ACC112 (cell line): ENCODE measurements at regions not wholly inside any gene's neighbourhood (a gene's known extent, or its start where the extent isn't known, plus 50 kb on each side); places are given as distances from the start of the nearest gene placed in this dataset.

Experiments
- H2AFZ ChIP-seq: fragments of 200-600 bp; sonication (generic); one replicate; pipeline ENCODE4 v1.6.0; 2017; ENCODE audit warnings: antibody characterized with exemption, low read length; ENCODE audit not compliant: unreplicated experiment
- H3K27ac ChIP-seq: fragments of 200-600 bp; sonication (generic); 2 replicates; pipeline ENCODE4 v1.5.1; 2014; ENCODE audit warnings: low read depth, mild to moderate bottlenecking, antibody characterized with exemption, low read length, moderate library complexity
- H3K27me3 ChIP-seq: fragments of 200-600 bp; sonication (generic); 2 replicates; pipeline ENCODE4 v1.6.1; 2014; ENCODE audit warnings: mild to moderate bottlenecking, antibody characterized with exemption, low read length, moderate library complexity, mixed read lengths; ENCODE audit not compliant: insufficient read depth
- H3K36me3 ChIP-seq: fragments of 200-600 bp; sonication (generic); 2 replicates; pipeline ENCODE4 v1.6.1; 2016; ENCODE audit warnings: mild to moderate bottlenecking, antibody characterized with exemption, low read length, moderate library complexity, mixed read lengths; ENCODE audit not compliant: insufficient read depth
- H3K4me1 ChIP-seq: fragments of 200-600 bp; sonication (generic); one replicate; pipeline ENCODE4 v1.6.1; 2016; ENCODE audit warnings: low read length, mixed read lengths; ENCODE audit not compliant: insufficient read depth, unreplicated experiment, control insufficient read depth
- H3K4me3 ChIP-seq: fragments of 200-600 bp; sonication (generic); 2 replicates; pipeline ENCODE4 v1.5.1; 2014; ENCODE audit warnings: mild to moderate bottlenecking, low read depth, low read length
- H3K79me2 ChIP-seq: fragments of 200-600 bp; sonication (generic); one replicate; pipeline ENCODE4 v1.6.0; 2016; ENCODE audit warnings: low read length; ENCODE audit not compliant: control insufficient read depth, unreplicated experiment, insufficient read depth

DNA sequence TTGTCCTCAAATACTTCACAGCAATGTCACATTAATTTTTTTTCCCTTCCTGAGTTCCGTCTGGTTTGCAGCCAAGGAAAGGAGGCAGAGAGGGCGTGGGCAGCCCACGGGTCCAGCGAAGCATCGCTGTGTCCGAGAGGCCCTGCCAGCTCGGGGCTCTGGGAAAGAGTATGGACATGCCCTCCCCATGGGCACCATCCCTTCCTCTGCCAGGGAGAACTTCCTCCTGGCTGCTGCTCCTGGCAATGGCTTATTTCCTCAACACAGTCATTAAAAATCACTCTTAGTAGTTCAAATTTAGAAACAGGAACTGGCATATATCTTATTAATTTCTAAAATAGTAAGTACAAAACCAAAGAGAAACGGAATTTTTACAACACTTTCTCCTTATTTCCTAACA lies 115.4 kb downstream of the RIPK4 start:
- no peak overlapping the region for H3K4me3 ChIP-seq
- H3K79me2 ChIP-seq, result no peaks in the 10 kb centered on the region
- H3K4me1 ChIP-seq, result peaks cover 52% of the 10 kb centered on the region
- H2AFZ ChIP-seq, result peak overlapping the region; percentile 0
- H3K27ac ChIP-seq, result peak overlapping the region; percentile 55
- no peaks in the 10 kb centered on the region for H3K36me3 ChIP-seq
- H3K27me3 ChIP-seq, result no peaks in the 10 kb centered on the region

DNA sequence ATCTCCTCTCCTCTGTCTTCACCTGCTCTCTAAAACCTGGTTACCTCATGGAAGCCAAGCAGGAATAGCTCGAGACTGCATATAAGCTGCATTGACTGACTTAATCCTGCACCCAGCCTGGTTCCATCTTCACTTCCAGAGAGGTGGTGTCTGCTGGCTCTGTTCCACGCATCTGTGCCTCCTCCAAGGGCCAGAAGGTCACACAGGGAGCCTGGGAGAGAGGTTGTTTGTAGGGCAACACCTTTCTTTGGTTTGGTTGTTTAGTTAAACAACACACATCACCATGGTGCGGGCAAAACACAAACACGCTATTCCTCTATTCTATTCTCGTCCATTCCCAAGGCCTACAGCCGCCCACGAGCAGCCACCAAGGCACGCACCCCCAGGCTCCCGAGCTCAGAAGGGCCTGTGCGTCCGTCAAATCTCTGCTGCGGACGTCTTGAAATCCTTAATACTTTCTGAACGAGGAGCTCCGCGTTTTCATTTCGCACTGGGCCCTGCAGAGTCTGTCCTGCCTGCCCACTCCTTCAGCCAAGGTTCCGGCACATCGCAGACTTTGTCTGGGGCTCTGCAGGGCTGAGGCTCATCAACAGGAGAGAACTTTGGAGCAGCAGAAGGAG lies 116.2 kb downstream of the RIPK4 start:
- no peaks in the 10 kb centered on the region for H3K79me2 ChIP-seq
- H2AFZ ChIP-seq, result no peak overlapping the region
- H3K4me3 ChIP-seq, result no peak overlapping the region
- no peaks in the 10 kb centered on the region for H3K36me3 ChIP-seq
- H3K27me3 ChIP-seq, result no peaks in the 10 kb centered on the region
- H3K27ac ChIP-seq, result no peak overlapping the region
- peaks cover 52% of the 10 kb centered on the region for H3K4me1 ChIP-seq

DNA sequence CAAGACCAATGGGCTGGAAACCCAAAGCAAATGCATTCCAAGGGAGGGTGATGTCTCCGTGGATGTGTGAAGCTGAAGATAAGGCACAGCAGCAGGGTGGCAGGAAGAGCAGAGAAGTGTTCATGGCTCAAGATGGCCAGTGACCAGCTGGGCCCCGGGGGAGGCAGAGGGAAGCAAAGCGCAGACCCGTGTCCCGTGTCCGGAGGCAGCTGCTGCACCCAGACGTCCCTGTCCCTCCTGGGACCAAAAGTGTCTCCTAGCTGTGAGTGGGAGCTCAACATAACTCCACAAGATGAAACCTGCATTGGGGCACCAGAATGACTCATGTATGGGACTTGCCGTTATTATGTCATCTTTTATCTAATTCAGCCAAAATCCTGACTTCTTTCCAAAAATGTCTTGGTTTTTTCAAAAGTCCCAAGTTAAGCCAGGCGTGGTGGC lies 118.2 kb downstream of the RIPK4 start:
- peaks cover 44% of the 10 kb centered on the region for H3K4me1 ChIP-seq
- no peaks in the 10 kb centered on the region for H3K79me2 ChIP-seq
- no peaks in the 10 kb centered on the region for H3K27me3 ChIP-seq
- H3K27ac ChIP-seq, result peak overlapping the region; percentile 51; the same call in 1 of the 2 replicates
- H3K4me3 ChIP-seq, result peak overlapping the region; percentile 9; the same call in 1 of the 2 replicates
- no peak overlapping the region for H2AFZ ChIP-seq
- no peaks in the 10 kb centered on the region for H3K36me3 ChIP-seq

DNA sequence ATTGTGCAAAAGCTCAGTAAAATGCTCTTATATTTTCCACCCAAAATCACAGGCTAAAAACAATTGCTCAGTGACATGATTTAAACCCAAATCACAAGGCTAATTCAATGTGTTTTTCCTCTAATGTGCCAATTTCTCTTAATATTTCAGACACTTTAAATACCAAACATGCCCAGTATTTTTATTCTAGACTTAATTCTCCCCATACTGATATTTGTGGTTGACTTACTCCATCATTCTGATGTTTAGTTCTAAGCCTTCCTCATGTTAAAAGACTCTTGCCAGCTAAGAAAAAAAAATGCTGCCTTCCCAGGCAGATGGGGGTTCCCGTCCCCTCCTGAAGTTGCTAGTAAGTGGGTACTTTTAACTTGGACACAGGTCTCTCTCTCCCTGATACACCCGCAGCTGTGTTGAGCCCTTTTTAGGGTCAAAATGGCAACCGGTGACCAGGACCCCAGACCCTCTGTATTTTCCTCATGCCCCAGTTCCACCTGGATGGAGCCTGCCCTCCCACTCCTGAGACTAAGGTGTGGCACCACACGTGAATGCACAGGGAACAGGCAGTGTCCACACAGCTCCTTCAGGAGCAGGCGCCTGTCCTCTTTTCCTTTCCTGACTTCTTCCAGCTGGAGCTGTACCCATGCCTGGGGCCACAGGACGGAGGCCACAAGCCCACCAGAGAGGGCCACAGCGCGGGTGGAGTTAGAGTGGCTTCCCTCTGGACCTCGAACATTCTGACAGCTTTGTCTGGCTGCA lies 118.9 kb downstream of the RIPK4 start:
- Histone ChIP-seq H3K79me2 (no peaks in the 10 kb centered on the region), H3K36me3 (no peaks in the 10 kb centered on the region), H3K4me3 (peak overlapping the region; percentile 9; the same call in 1 of the 2 replicates), H2AFZ (no peak overlapping the region), H3K27ac (peak overlapping the region; percentile 51; the same call in 1 of the 2 replicates), H3K4me1 (peaks cover 45% of the 10 kb centered on the region), H3K27me3 (no peaks in the 10 kb centered on the region)

DNA sequence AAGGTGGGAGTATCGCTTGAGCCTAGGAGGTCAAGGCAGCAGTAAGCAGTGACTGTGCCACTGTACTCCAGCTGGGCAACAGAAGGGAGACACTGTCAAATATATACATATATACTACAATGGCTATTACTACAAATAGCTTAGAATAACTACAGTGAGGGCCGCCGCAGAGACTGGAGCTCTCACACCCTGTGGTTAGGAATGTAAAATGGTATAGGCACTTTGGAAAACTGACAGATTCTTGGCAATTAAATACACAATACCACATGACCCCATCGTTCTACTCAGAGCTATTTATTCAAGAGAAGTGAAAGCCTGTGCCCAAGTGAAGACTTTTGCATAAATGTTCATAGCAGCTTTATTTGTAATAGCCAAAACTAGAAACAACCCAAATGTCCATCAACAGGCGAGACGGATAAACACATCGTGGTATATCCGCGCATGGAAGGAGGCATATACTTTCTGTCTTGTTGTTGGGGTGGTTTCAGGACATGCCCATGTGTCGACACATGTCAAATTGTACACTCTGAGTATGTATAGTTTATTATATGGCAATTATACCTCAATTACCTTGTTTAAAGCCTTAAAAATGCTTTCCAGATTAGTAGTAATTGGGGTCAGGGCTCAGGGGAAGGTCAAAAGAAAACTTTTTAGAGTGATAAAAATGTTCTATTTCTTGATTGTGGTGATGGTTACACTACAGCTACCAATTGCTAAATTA lies 123.4 kb downstream of the RIPK4 start:
- peaks cover 38% of the 10 kb centered on the region for H3K4me1 ChIP-seq
- no peaks in the 10 kb centered on the region for H3K27me3 ChIP-seq
- peak overlapping the region; percentile 1 for H2AFZ ChIP-seq
- no peaks in the 10 kb centered on the region for H3K36me3 ChIP-seq
- peak overlapping the region; percentile 96 for H3K27ac ChIP-seq
- H3K79me2 ChIP-seq, result no peaks in the 10 kb centered on the region
- no peak overlapping the region for H3K4me3 ChIP-seq

DNA sequence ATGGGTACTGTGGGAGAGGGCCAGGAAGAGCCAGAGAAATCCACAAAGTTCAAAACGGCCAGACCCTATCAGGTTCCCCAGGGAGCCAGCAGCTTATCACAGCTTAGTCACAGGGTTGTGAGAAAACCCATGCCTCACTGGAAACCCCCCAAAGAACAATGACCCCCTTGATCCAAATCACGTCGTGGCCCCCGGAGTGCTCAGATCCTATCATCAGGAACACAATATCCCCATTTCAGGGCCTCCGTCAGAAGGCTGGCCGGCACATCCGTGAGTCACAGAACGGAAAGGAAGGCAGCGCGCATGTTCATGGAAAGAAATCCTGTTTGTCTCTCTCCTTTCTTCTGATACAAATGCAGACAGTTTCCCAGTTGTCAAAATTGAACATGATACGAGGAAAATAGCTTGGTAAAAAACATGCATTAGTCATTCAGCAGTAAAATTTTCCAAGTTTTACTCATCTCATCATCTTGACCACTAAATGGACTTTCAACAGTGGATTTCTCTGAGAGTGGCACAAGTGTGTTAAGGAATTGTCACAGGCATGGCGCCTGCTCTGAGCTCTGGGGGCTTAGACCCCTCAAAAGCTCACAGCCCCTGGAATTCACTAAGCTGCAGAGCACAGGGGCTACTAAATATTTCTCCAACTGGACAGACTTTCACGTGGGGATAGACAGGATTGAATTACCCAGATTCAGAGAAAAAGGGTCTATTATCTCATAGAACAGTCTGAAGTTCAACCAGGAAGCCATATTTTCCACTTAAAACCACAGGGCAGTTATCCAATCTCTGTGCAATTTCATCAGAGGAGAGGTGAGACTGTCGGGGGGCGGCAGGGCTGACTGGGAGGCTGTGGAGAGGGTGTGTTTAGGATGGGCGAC lies 124.8 kb downstream of the RIPK4 start:
- no peaks in the 10 kb centered on the region for H3K36me3 ChIP-seq
- H3K4me1 ChIP-seq, result peaks cover 32% of the 10 kb centered on the region
- no peaks in the 10 kb centered on the region for H3K27me3 ChIP-seq
- no peaks in the 10 kb centered on the region for H3K79me2 ChIP-seq
- peak overlapping the region; percentile 19 for H3K4me3 ChIP-seq
- peak overlapping the region; percentile 96 for H3K27ac ChIP-seq
- H2AFZ ChIP-seq, result peak overlapping the region; percentile 26

DNA sequence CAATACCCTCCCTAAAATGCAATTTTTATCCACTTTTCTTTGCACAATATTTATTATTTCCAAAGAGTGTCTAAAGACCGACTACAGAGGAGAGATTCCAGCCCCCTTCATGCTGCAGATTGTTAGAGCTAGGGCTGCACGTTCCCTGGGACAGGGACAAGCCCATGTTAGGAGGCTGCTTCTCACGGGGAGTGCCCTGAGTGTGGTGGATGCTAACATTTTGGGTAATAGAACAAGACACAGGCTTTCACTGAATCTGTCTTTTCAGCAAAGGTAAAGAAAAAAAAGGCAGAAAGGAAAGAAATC lies 125.4 kb downstream of the RIPK4 start:
- H2AFZ ChIP-seq, result peak overlapping the region; percentile 15
- peaks cover 32% of the 10 kb centered on the region for H3K4me1 ChIP-seq
- peak overlapping the region; percentile 96 for H3K27ac ChIP-seq
- H3K79me2 ChIP-seq, result no peaks in the 10 kb centered on the region
- H3K27me3 ChIP-seq, result no peaks in the 10 kb centered on the region
- peak overlapping the region; percentile 19; the same call in 1 of the 2 replicates for H3K4me3 ChIP-seq
- no peaks in the 10 kb centered on the region for H3K36me3 ChIP-seq

DNA sequence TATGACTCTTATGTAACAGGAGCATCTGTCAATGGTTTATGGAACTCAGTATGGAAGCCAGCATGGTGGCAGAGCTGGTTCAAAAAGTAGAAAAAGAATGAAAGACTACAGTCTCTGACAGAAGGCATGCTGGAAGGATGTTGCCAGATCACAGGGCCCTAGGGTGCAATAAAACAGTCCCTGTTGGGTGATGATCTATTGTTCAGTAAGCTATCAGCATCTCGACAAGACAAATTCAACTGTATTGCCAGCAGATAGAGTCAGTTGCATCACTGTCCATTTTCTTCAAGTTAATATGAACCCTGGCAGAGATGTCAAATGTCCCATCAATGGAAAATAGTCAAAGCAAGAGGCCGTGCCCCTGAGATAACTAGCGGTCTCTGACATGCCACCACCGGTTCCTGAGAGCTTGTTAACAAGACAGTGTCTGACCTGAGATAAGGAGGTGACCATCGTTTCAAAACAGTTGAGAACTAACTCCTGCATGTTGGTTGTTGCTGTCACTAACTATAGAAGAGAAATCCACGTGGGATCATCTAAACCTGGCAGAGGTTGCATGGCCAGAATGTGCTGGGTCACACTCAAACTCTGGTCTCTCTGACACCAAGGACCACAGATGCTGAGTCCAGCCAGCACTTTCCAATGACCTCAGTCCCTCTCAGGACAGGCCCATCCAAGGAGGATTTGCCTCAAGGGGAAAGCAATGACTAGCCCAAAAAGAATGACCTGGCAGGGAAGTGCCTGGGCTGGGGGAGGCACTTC lies 125.9 kb downstream of the RIPK4 start:
- peak overlapping the region; percentile 96 for H3K27ac ChIP-seq
- no peaks in the 10 kb centered on the region for H3K27me3 ChIP-seq
- peak overlapping the region; percentile 19; the same call in 1 of the 2 replicates for H3K4me3 ChIP-seq
- no peaks in the 10 kb centered on the region for H3K36me3 ChIP-seq
- peaks cover 32% of the 10 kb centered on the region for H3K4me1 ChIP-seq
- peak overlapping the region; percentile 26 for H2AFZ ChIP-seq
- H3K79me2 ChIP-seq, result no peaks in the 10 kb centered on the region

DNA sequence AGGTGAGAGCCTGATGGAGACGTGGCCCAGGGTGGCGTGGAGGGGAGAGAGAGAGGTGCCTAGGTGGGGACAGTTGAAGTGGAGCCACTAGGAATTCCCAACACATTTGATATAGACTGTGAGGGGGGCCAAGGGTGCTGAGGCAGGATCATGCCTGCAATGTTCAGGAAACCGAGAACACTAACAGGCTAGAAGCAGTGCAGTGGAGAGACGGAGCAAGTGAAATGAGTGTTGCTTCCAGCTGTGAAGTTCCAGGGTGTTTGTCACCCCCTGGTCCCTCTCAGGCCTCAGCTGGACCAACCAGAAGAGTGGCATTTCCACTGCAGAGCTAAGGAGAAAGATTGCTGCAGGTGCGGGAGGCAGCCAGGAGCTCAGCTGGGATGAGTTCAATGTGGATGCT lies 127.1 kb downstream of the RIPK4 start:
- H2AFZ ChIP-seq, result no peak overlapping the region
- H3K27ac ChIP-seq, result no peak overlapping the region
- no peak overlapping the region for H3K4me3 ChIP-seq
- peaks cover 38% of the 10 kb centered on the region for H3K4me1 ChIP-seq
- no peaks in the 10 kb centered on the region for H3K27me3 ChIP-seq
- H3K79me2 ChIP-seq, result no peaks in the 10 kb centered on the region
- no peaks in the 10 kb centered on the region for H3K36me3 ChIP-seq
